ENCODE measurements at regions not wholly inside any gene's neighbourhood (a gene's known extent, or its start where the extent isn't known, plus 50 kb on each side); places are given as distances from the start of the nearest gene placed in this dataset.

DNA sequence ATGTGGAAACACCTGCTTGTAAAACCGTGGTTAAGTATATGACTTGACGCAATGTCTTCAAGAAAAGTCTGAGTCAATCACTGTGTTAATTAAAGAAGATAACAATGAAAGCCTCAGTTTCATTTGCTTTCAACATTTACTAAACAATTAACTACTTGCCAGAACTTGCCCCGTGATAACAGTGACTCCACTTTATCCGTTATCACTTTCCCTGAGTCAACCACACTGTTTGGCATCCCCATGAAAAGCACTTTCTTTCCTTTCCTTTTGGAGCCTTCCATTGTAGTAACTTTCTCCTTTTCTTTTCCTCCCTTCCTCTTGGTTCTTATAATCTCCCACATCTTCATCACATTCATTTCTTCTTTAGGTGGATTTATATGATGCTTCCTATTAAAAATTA is 435.1 kb upstream of the GOT2 start:
- Histone ChIP-seq H3K4me1 (ENCODE audit: insufficient read depth, low read length) (no peaks in the 10 kb centered on the region), H3K79me2 (ENCODE audit: insufficient read depth, low read length) (no peaks in the 10 kb centered on the region)

GRCh38 chr16:59168461-59169114 is 434.5 kb upstream of the GOT2 start:
- TF ChIP-seq, protein P1, sequence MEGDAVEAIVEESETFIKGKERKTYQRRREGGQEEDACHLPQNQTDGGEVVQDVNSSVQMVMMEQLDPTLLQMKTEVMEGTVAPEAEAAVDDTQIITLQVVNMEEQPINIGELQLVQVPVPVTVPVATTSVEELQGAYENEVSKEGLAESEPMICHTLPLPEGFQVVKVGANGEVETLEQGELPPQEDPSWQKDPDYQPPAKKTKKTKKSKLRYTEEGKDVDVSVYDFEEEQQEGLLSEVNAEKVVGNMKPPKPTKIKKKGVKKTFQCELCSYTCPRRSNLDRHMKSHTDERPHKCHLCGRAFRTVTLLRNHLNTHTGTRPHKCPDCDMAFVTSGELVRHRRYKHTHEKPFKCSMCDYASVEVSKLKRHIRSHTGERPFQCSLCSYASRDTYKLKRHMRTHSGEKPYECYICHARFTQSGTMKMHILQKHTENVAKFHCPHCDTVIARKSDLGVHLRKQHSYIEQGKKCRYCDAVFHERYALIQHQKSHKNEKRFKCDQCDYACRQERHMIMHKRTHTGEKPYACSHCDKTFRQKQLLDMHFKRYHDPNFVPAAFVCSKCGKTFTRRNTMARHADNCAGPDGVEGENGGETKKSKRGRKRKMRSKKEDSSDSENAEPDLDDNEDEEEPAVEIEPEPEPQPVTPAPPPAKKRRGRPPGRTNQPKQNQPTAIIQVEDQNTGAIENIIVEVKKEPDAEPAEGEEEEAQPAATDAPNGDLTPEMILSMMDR (IDR thresholded peaks at IDR 0.05; ENCODE audit: extremely low read depth, low read depth, low read length) = no peak
- H3K79me2 ChIP-seq (ENCODE audit: insufficient read depth, low read length) = no peaks in the 10 kb centered on the region
- no peak for DNase-seq (ENCODE audit: insufficient read length, low spot score, missing footprints)

More for the DNA sequence above, 435.1 kb upstream of the GOT2 start:
- Histone ChIP-seq H3K36me3 (ENCODE audit: insufficient read depth, low read length) (no peaks in the 10 kb centered on the region), H3K4me2 (ENCODE audit: insufficient read depth, low read length) (no peak overlapping the region), H2AFZ (ENCODE audit: low read length) (no peak overlapping the region), H3K27me3 (ENCODE audit: insufficient read depth, low read length) (no peaks in the 10 kb centered on the region), H3K27ac (ENCODE audit: low read depth, low read length) (no peak overlapping the region), H3K4me3 (ENCODE audit: insufficient read depth, low read length) (no peak overlapping the region), H4K20me1 (ENCODE audit: insufficient read depth, low read length) (no peaks in the 10 kb centered on the region), H3K9me3 (ENCODE audit: low read depth, low read length) (peaks cover 3% of the 10 kb centered on the region)
- DNase-seq (ENCODE audit: insufficient read length, low spot score, missing footprints) = no peak
- TF ChIP-seq, protein P1 (IDR thresholded peaks at IDR 0.05; ENCODE audit: extremely low read depth, low read depth, low read length) = no peak

DNA sequence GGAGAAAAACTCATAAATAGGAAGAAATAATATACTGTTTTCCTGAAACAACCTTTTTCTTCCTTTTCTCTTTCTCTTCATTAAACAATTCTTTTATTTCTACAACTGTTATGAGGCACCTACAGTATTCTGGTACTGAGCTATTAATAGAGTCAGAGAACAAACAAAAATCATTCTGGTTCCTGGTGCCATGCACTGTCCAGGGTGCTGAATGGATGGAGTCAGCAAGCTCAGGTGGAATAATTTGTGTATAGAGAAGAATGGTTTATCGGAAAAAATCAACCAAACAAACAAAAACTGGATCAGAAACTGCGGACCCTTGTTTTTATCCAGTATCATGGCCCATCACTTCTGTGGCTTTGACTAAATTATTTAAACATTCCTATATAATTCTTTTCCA is 430.3 kb upstream of the GOT2 start:
- Histone ChIP-seq H3K79me2 (ENCODE audit: insufficient read depth, low read length) (no peaks in the 10 kb centered on the region), H3K27me3 (ENCODE audit: insufficient read depth, low read length) (no peaks in the 10 kb centered on the region), H4K20me1 (ENCODE audit: insufficient read depth, low read length) (no peaks in the 10 kb centered on the region), H2AFZ (ENCODE audit: low read length) (no peak overlapping the region), H3K4me3 (ENCODE audit: insufficient read depth, low read length) (no peak overlapping the region), H3K36me3 (ENCODE audit: insufficient read depth, low read length) (no peaks in the 10 kb centered on the region), H3K27ac (ENCODE audit: low read depth, low read length) (no peak overlapping the region), H3K9me3 (ENCODE audit: low read depth, low read length) (peaks cover 3% of the 10 kb centered on the region), H3K4me2 (ENCODE audit: insufficient read depth, low read length) (no peak overlapping the region), H3K4me1 (ENCODE audit: insufficient read depth, low read length) (no peaks in the 10 kb centered on the region)
- DNase-seq (ENCODE audit: insufficient read length, low spot score, missing footprints) = no peak
- TF ChIP-seq, protein P1 (IDR thresholded peaks at IDR 0.05; ENCODE audit: extremely low read depth, low read depth, low read length) = no peak

More at GRCh38 chr16:59168461-59169114, 434.5 kb upstream of the GOT2 start:
- H3K4me2 ChIP-seq (ENCODE audit: insufficient read depth, low read length) = no peak overlapping the region
- peaks cover 3% of the 10 kb centered on the region for H3K9me3 ChIP-seq (ENCODE audit: low read depth, low read length)
- H4K20me1 ChIP-seq (ENCODE audit: insufficient read depth, low read length) = no peaks in the 10 kb centered on the region
- no peaks in the 10 kb centered on the region for H3K36me3 ChIP-seq (ENCODE audit: insufficient read depth, low read length)
- H3K4me1 ChIP-seq (ENCODE audit: insufficient read depth, low read length) = no peaks in the 10 kb centered on the region
- no peak overlapping the region for H3K27ac ChIP-seq (ENCODE audit: low read depth, low read length)
- H3K4me3 ChIP-seq (ENCODE audit: insufficient read depth, low read length) = no peak overlapping the region
- no peak overlapping the region for H2AFZ ChIP-seq (ENCODE audit: low read length)
- H3K27me3 ChIP-seq (ENCODE audit: insufficient read depth, low read length) = no peaks in the 10 kb centered on the region

DNA sequence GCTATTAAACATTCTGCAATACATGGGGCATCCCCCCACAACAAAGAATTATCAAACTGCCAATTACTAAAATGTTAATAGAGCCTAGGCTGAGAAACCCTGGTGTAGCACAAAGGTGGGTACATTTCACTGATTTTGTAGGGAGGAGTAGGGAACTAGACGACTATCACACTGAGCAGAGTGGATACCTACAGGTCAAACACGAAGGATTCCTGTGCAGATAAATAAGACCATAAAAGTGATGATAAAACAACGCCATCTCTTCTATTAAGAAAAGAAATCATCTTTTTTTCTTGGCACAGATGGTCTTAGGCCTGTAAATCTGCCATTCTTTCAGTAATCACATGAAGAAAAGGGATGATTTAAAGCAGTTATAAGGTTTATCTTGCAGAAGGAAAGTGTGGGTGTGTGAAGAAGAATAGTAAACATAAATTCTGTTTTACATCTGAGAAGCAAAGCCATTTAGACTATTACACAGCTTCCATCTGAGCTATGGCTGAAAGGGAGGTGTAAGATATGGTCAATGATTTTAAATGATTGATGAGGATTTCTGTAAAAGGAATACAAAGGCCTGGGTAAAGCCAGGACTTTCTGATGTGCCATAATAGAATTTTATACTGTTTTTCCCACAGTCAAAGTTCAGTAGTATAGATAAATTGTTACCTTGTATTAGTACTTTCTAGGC is 429.4 kb upstream of the GOT2 start:
- TF ChIP-seq, protein P1 (IDR thresholded peaks at IDR 0.05; ENCODE audit: extremely low read depth, low read depth, low read length) = no peak
- no peak overlapping the region for H2AFZ ChIP-seq (ENCODE audit: low read length)
- no peaks in the 10 kb centered on the region for H3K4me1 ChIP-seq (ENCODE audit: insufficient read depth, low read length)
- no peak overlapping the region for H3K27ac ChIP-seq (ENCODE audit: low read depth, low read length)
- H3K27me3 ChIP-seq (ENCODE audit: insufficient read depth, low read length) = no peaks in the 10 kb centered on the region
- H3K4me3 ChIP-seq (ENCODE audit: insufficient read depth, low read length) = no peak overlapping the region
- H3K36me3 ChIP-seq (ENCODE audit: insufficient read depth, low read length) = no peaks in the 10 kb centered on the region
- no peak for DNase-seq (ENCODE audit: insufficient read length, low spot score, missing footprints)
- no peak overlapping the region for H3K4me2 ChIP-seq (ENCODE audit: insufficient read depth, low read length)
- no peaks in the 10 kb centered on the region for H3K79me2 ChIP-seq (ENCODE audit: insufficient read depth, low read length)
- no peaks in the 10 kb centered on the region for H4K20me1 ChIP-seq (ENCODE audit: insufficient read depth, low read length)
- peaks cover 3% of the 10 kb centered on the region for H3K9me3 ChIP-seq (ENCODE audit: low read depth, low read length)
